GM19372 (cell line): ENCODE measurements at regions not wholly inside any gene's neighbourhood (a gene's known extent, or its start where the extent isn't known, plus 50 kb on each side); places are given as distances from the start of the nearest gene placed in this dataset.

Experiments used
- ATAC-seq: cut with Tn5 transposase; IDR thresholded peaks from one replicate; pipeline ENCODE4 v1.9.1; 2021; ENCODE audit warnings: mild to moderate bottlenecking, low read depth, moderate library complexity; ENCODE audit not compliant: unreplicated experiment

DNA sequence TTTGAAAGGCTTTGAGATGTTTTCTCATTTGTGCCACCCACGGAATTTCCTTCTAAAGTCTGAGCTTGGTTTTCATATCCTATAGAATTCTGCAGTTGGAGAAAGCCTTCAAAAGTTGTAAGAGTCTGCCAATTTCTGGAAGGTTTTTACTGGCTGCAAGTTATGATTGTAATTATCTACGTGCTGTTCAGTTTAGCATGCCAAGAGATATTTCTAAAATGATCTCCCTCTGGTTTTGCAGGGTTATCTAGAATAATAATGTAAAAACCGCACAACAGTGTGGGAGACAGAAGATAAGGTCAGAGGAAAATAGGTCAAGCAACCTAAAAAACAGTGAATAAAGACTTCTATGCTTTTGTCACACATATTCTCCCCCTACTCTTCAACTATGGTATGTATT lies 69.3 kb downstream of the MTERF1 start:
- ATAC-seq: no peak

- ATAC-seq: no peak
Observed at GRCh38 chr7:91811641-91812040, 68.9 kb downstream of the MTERF1 start.

- no peak for ATAC-seq
Observed at GRCh38 chr7:91812388-91812787, 68.1 kb downstream of the MTERF1 start.

DNA sequence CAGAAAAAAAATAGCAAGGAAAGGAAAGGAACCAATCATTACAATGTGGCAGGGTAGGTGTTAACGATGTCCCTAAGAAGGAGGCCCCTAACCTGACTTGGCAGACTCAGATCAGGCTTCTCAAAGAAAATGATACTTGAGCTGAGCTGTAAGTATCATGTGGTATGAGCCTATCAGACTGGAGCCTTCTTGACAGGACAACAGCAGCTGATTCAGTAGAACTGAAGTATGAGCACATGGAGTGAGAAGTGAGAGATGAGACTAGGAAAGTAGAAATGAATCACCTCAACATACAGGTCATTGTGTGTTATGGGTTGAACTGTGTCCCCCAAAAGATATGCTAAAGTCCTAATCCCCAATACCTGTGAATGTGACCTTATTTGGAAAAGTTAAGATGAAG lies 66.3 kb downstream of the MTERF1 start:
- no peak for ATAC-seq
